Sigmoid colon (tissue), 4 donors: ENCODE measurements at regions not wholly inside any gene's neighbourhood (a gene's known extent, or its start where the extent isn't known, plus 50 kb on each side); places are given as distances from the start of the nearest gene placed in this dataset.

Source experiments
- CTCF ChIP-seq, 4 experiments: fragments of 450-650 bp in 3 of 4; fragments of 200-600 bp in 1 of 4; IDR thresholded peaks; one replicate each; pipeline ENCODE4 v1.5.1; 2016 to 2019; ENCODE audit warnings: antibody characterized with exemption in 4 of 4, mild to moderate bottlenecking in 3 of 4, moderate library complexity in 2 of 4
- POLR2AphosphoS5 ChIP-seq, 4 donors: sonication (generic); formaldehyde crosslinking; IDR thresholded peaks; one replicate each; pipeline ENCODE4 v1.6.1; 2017; ENCODE audit warnings: antibody characterized with exemption in 4 of 4

- TF ChIP-seq CTCF (IDR thresholded peaks at IDR 0.05) (no peak), POLR2AphosphoS5 (IDR thresholded peaks at IDR 0.05) (no peak)
These were observed 72.7 kb upstream of the CNIH3 start for GRCh38 chr1:224543453-224543852.
